ENCODE measurements at regions not wholly inside any gene's neighbourhood (a gene's known extent, or its start where the extent isn't known, plus 50 kb on each side); places are given as distances from the start of the nearest gene placed in this dataset.

DNA sequence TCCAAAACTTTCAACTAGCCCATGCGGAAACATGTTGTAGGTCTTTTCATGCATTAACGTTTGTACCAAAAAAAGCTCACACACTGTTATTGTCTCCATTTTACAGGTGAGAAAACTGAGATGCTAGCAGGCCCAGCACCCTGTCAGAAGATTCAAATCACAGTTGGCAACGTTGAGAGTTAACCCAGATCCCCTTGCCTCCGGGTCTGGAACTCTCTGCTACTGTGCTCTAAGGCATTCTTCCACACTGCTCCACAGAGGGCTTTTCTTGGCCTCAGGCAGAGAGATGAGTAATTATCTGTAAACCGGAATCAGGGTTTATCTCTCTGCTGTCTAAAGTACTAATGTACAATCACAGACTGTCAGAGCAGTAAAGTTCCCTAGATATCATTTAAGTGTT, 186.0 kb upstream of the LPP start:
- TF ChIP-seq, protein P1, sequence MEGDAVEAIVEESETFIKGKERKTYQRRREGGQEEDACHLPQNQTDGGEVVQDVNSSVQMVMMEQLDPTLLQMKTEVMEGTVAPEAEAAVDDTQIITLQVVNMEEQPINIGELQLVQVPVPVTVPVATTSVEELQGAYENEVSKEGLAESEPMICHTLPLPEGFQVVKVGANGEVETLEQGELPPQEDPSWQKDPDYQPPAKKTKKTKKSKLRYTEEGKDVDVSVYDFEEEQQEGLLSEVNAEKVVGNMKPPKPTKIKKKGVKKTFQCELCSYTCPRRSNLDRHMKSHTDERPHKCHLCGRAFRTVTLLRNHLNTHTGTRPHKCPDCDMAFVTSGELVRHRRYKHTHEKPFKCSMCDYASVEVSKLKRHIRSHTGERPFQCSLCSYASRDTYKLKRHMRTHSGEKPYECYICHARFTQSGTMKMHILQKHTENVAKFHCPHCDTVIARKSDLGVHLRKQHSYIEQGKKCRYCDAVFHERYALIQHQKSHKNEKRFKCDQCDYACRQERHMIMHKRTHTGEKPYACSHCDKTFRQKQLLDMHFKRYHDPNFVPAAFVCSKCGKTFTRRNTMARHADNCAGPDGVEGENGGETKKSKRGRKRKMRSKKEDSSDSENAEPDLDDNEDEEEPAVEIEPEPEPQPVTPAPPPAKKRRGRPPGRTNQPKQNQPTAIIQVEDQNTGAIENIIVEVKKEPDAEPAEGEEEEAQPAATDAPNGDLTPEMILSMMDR (IDR thresholded peaks at IDR 0.05; ENCODE audit: low read depth, low read length) = no peak
- no peaks in the 10 kb centered on the region for H3K36me3 ChIP-seq
- peaks cover 3% of the 10 kb centered on the region for H3K27me3 ChIP-seq
- no peaks in the 10 kb centered on the region for H3K4me1 ChIP-seq (ENCODE audit: low read depth)
- H3K4me3 ChIP-seq = no peak overlapping the region
- DNase-seq (ENCODE audit: low read depth in 1 of 2, low spot score in 1 of 2) = no peak
- no peak overlapping the region for H3K27ac ChIP-seq
- no peaks in the 10 kb centered on the region for H3K9me3 ChIP-seq (ENCODE audit: low read depth)

DNA sequence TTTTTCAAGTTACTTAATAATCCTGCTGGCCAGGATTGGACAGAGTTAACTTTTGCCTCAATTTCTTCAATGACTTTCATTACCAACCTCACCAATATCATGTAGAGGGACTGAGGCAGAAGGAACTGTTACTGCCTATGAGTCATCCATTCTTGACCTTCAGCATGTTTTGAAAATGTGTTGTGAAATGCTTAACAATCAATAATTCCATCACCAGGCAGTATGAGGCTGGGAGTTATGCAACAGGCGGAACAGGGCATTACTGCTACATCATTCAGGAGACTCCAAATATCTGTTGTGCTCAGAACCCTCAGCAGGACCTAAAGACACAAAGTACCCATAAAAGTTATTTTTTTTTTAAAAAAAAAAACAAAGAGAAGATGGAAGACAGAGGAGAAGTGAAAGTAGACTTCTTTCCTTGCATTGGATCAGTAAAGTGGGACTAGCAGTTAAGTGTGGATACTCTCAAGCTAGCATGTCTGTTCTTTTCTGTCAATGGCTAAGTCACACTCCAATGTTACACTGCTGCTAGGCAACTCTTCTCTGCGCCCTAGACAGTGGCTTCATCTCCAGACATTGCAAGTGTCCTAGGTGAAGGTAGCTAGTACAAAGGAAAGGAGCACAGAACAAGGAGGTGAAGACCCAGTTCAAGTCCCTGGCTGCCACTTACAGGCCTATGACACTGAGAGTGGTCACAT, 184.9 kb upstream of the LPP start:
- H3K27me3 ChIP-seq = peaks cover 3% of the 10 kb centered on the region
- H3K9me3 ChIP-seq (ENCODE audit: low read depth) = no peaks in the 10 kb centered on the region
- H3K27ac ChIP-seq = no peak overlapping the region
- peak in 1 of 2 donors; percentile 74 for DNase-seq (ENCODE audit: low read depth in 1 of 2, low spot score in 1 of 2)
- H3K4me3 ChIP-seq = no peak overlapping the region
- TF ChIP-seq, protein P1 (IDR thresholded peaks at IDR 0.05; ENCODE audit: low read depth, low read length) = no peak
- no peaks in the 10 kb centered on the region for H3K36me3 ChIP-seq
- H3K4me1 ChIP-seq (ENCODE audit: low read depth) = no peaks in the 10 kb centered on the region

DNA sequence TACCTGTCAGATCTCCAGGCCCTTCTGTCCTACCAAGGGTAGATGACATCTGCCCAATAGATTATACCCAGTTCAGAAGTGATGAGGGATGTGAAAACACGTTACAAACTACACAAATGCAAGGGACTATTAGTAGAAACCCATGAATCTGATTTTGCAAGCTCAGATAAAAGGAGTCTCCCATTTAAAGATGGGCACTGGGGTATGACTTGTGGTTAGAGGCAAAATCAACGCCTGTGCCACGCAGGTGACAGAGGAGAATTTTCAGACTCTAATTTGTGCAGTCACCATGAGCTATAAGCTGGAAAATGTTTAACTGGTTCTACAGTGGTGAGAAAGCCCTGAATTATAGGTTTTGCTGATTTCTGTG, 184.4 kb upstream of the LPP start:
- TF ChIP-seq, protein P1 (IDR thresholded peaks at IDR 0.05; ENCODE audit: low read depth, low read length) = no peak
- Histone ChIP-seq H3K27ac (no peak overlapping the region), H3K4me3 (no peak overlapping the region)

DNA sequence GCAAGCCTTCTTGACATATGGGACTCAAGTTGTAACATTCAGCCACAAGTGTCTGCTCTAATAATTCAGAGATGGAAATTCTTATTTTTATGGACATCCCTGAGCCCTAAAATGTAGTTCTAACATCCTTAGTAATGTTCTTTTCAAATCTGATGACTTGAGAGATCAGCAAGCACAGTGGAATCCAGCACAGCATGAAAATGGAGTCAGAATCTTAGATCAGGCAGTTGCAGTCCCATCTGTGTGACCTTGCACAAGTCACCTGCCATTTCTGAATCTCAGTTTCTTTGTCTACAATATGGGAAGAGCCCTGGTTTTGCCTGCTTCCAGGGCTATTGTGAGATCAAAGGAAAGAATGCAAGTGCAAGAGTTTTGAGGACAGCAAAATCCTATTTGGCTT, 183.9 kb upstream of the LPP start:
- Histone ChIP-seq H3K4me3 (no peak overlapping the region), H3K27ac (no peak overlapping the region), H3K27me3 (peaks cover 3% of the 10 kb centered on the region), H3K36me3 (no peaks in the 10 kb centered on the region), H3K9me3 (ENCODE audit: low read depth) (no peaks in the 10 kb centered on the region), H3K4me1 (ENCODE audit: low read depth) (no peaks in the 10 kb centered on the region)
- TF ChIP-seq, protein P1 (IDR thresholded peaks at IDR 0.05; ENCODE audit: low read depth, low read length) = no peak
- DNase-seq (ENCODE audit: low read depth in 1 of 2, low spot score in 1 of 2) = no peak

More for the DNA sequence above, 184.4 kb upstream of the LPP start:
- DNase-seq (ENCODE audit: low read depth in 1 of 2, low spot score in 1 of 2) = no peak
- Histone ChIP-seq H3K27me3 (peaks cover 3% of the 10 kb centered on the region), H3K9me3 (ENCODE audit: low read depth) (no peaks in the 10 kb centered on the region), H3K4me1 (ENCODE audit: low read depth) (no peaks in the 10 kb centered on the region), H3K36me3 (no peaks in the 10 kb centered on the region)

DNA sequence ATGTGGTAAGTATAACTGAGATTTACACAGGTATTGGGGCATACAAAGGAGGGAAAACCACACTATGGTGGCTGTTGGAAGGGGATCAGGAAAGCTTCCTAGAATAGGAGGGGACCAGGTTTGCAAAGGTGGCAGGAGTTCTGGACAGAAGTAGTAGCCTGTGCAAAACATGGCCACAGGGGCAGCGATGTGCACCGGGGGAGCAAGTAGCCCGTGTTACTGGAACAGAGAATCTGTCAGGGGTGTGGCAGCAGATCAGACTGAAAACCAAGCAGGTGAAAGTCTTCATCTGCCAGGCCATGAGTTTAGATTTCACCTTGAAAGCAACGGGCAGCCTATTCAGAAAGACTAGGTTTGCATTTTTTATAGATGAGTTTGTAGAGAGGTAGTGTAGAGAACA, 182.3 kb upstream of the LPP start:
- TF ChIP-seq, protein P1 (IDR thresholded peaks at IDR 0.05; ENCODE audit: low read depth, low read length) = no peak
- Histone ChIP-seq H3K4me1 (ENCODE audit: low read depth) (no peaks in the 10 kb centered on the region), H3K4me3 (no peak overlapping the region), H3K27ac (no peak overlapping the region), H3K36me3 (no peaks in the 10 kb centered on the region), H3K27me3 (peaks cover 3% of the 10 kb centered on the region), H3K9me3 (ENCODE audit: low read depth) (no peaks in the 10 kb centered on the region)
- no peak for DNase-seq (ENCODE audit: low read depth in 1 of 2, low spot score in 1 of 2)

All from cardiac muscle cell (in vitro differentiated cells and primary cell).